ENCODE measurements at regions not wholly inside any gene's neighbourhood (a gene's known extent, or its start where the extent isn't known, plus 50 kb on each side); places are given as distances from the start of the nearest gene placed in this dataset.

DNA sequence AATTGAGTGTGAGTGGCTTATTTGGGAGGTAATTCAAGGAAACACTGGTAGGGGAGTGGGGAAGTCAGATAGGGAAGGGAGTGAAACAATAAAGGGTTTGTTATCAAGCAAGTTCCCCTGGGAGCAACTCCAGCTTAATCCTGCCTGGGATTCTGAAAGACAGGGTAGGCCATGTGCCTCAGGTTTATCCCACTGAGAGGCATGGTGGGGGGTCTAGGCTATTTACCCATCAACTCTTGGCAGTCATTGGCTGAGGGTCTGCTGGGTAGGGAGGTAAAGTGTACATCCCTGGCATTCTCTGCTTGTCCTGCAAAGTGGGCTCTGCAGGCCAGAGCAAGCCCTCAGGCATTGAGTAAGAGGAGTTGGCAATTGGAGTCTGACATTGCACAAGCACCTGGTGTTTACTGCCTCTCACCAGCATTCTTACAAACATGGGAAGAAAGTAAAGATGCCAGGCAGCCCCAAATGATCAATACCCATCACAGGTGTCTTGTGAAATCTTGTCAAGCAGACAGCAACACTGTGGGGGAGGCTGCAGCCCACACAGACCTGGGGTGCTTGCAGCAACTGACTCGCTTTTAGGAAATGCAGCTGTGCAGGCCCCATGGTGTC is 169.3 kb downstream of the KTN1 start:
- Histone ChIP-seq H3K36me3 (no peaks in the 10 kb centered on the region), H3K27ac (no peak overlapping the region), H3K27me3 (no peaks in the 10 kb centered on the region), H3K4me3 (no peak overlapping the region), H3K9me3 (no peaks in the 10 kb centered on the region), H3K4me1 (no peaks in the 10 kb centered on the region)
- TF ChIP-seq CTCF (IDR thresholded peaks at IDR 0.05), result no peak
- DNase-seq (no peak), ATAC-seq (no peak)
- intact Hi-C loops (cut with DNase I), result no loop called here
- WGBS, 2 donors, result 84 to 89% methylated on average over 1 of the region's 1 CpG

GRCh38 chr14:55749946-55750345 is 169.9 kb downstream of the KTN1 start:
- DNase-seq, result no peak
- WGBS, 2 donors, result 93 to 94% methylated on average over 8 of the region's 8 CpGs
- Histone ChIP-seq H3K27me3 (no peaks in the 10 kb centered on the region), H3K9me3 (no peaks in the 10 kb centered on the region), H3K4me1 (no peaks in the 10 kb centered on the region), H3K27ac (no peak overlapping the region), H3K36me3 (no peaks in the 10 kb centered on the region), H3K4me3 (no peak overlapping the region)
- TF ChIP-seq CTCF (IDR thresholded peaks at IDR 0.05), result no peak
- no peak for ATAC-seq
- intact Hi-C loops (cut with DNase I), result loop anchor here in 1 of 10 donors (10.0 kb wide), 1 partner anchor 85 kb away; no protein-coding TSS in a partner anchor

DNA sequence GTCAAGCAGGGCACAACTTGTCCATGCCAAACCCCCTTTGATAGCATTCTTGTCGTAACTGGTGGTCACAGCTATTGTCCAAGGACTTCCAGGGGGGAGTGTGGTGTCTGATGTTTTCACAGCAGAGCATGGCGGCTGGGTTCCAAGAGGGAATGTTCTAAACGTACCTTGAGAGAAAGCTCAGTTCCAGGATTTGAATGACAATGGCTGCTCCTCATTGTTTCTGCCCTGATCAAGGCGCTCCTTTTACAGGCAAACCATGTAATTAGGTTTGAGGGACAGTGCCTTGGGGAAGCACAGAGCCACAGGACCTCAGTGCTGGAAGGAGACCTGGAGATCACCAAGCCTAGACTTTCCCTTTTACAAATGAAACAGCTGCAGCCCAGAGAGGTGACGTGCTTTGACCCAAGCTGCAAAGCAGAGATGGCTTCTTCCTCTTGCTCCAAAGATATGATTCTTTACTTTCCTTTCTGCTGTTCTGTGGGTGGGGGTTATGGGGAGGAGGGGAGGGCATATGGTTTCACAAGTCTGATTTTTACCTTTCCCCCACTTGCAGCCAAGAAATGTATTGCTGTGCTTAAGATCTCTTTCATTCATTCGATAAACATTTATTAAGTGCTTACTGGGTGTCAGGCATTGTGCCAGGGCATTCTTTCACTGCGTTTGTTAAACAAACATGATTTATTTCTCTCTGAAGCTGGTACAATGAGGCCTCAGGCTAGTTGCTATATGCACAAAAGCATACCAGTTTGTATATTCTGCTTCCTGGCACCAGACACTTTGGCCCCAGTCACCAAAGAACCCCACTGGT is 172.8 kb downstream of the KTN1 start:
- no peak for DNase-seq
- Histone ChIP-seq H3K27me3 (no peaks in the 10 kb centered on the region), H3K4me3 (no peak overlapping the region), H3K36me3 (no peaks in the 10 kb centered on the region), H3K9me3 (no peaks in the 10 kb centered on the region), H3K4me1 (no peaks in the 10 kb centered on the region), H3K27ac (no peak overlapping the region)
- intact Hi-C loops (cut with DNase I), result loop anchor here in 1 of 10 donors (10.0 kb wide), 1 partner anchor 82 kb away; no protein-coding TSS in a partner anchor
- no peak for ATAC-seq
- no peak for TF ChIP-seq CTCF (IDR thresholded peaks at IDR 0.05)
- 75 to 79% methylated on average over 7 of the region's 7 CpGs for WGBS, 2 donors

DNA sequence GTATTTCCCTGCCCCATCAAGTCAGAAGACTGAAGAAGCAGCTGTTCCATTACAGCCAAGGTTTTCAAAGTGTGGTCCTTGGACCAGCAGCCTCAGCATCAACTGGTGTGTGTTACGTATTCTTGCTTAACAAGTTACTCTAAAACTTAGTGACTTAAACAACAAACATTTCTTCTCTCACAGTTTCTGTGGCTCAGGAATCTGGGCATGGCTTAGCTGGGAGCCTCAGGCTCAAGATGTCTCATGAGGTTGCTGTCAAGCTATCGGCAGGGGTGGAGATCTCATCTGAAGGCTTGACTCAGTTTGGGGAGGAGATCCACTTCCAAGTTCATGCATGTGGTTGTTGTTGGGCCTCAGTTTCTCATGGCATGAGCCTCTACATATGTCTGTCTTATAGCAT is 174.5 kb downstream of the KTN1 start:
- Histone ChIP-seq H3K4me3 (no peak overlapping the region), H3K27ac (no peak overlapping the region), H3K4me1 (no peaks in the 10 kb centered on the region), H3K36me3 (no peaks in the 10 kb centered on the region), H3K9me3 (no peaks in the 10 kb centered on the region), H3K27me3 (no peaks in the 10 kb centered on the region)
- ATAC-seq (no peak), DNase-seq (no peak)
- no peak for TF ChIP-seq CTCF (IDR thresholded peaks at IDR 0.05)
- WGBS, 2 donors, result 91 to 96% methylated on average over 2 of the region's 2 CpGs
- intact Hi-C loops (cut with DNase I), result loop anchor here in 1 of 10 donors (10.0 kb wide), 1 partner anchor 80 kb away; no protein-coding TSS in a partner anchor
